WTC11 (cell line): ENCODE measurements at regions not wholly inside any gene's neighbourhood (a gene's known extent, or its start where the extent isn't known, plus 50 kb on each side); places are given as distances from the start of the nearest gene placed in this dataset.

ENCODE experiments used
- ATAC-seq: fragments of 200-7000 bp; cut with Tn5 transposase; 2 replicates; pipeline ENCODE4 v1.10.0; 2021; ENCODE audit warnings: mild to moderate bottlenecking, moderate library complexity
- CTCF ChIA-PET: fragments of 300-600 bp; sonication (Branson Sonifier 250); formaldehyde crosslinking; loops from one replicate; lab custom pipeline; 2021; ENCODE audit warnings: antibody characterized with exemption; lab: Charles Lee
- POLR2A ChIA-PET: fragments of 350-600 bp; sonication (Branson Sonifier 250); formaldehyde crosslinking; loops from one replicate; lab custom pipeline; 2021; ENCODE audit warnings: antibody characterized with exemption; lab: Charles Lee
- DNase-seq: peaks from one replicate; pipeline ENCODE4 v3.0.0; 2021; ENCODE audit warnings: low spot score
- H3K27ac Mint-ChIP-seq: 2 replicates; pipeline ENCODE4 v1.8.0; 2021; ENCODE audit warnings: mixed read lengths
- H3K27me3 Mint-ChIP-seq: 2 replicates; pipeline ENCODE4 v1.8.0; 2021; ENCODE audit warnings: low read depth, mild to moderate bottlenecking, moderate library complexity, mixed read lengths
- H3K36me3 Mint-ChIP-seq: 2 replicates; pipeline ENCODE4 v1.8.0; 2021; ENCODE audit warnings: mixed read lengths
- H3K4me1 Mint-ChIP-seq: 2 replicates; pipeline ENCODE4 v1.8.0; 2022; ENCODE audit warnings: mixed read lengths
- H3K4me3 Mint-ChIP-seq: 2 replicates; pipeline ENCODE4 v1.8.0; 2021; ENCODE audit warnings: mild to moderate bottlenecking, moderate library complexity, mixed read lengths
- H3K9me3 Mint-ChIP-seq: 2 replicates; pipeline ENCODE4 v1.8.0; 2021; ENCODE audit warnings: mixed read lengths
- ATF1 ChIP-seq: sonication (generic); formaldehyde crosslinking; IDR thresholded peaks from 2 replicates; pipeline ENCODE4 v1.8.1; 2023; ENCODE audit warnings: mild to moderate bottlenecking, moderate library complexity, missing genetic modification reagents
- ATF2 ChIP-seq: sonication (generic); formaldehyde crosslinking; IDR thresholded peaks from 2 replicates; pipeline ENCODE4 v1.8.1; 2022; ENCODE audit warnings: low read depth, missing genetic modification reagents, borderline replicate concordance
- ELF4 ChIP-seq: sonication (generic); formaldehyde crosslinking; IDR thresholded peaks from 2 replicates; pipeline ENCODE4 v1.8.1; 2022; ENCODE audit warnings: low read depth, mild to moderate bottlenecking, moderate library complexity, missing genetic modification reagents
- ETV6 ChIP-seq: sonication (generic); formaldehyde crosslinking; IDR thresholded peaks from 2 replicates; pipeline ENCODE4 v1.8.1; 2022; ENCODE audit warnings: mild to moderate bottlenecking, missing genetic modification reagents
- HMGXB4 ChIP-seq: sonication (generic); formaldehyde crosslinking; IDR thresholded peaks from 2 replicates; pipeline ENCODE4 v1.8.1; 2023; ENCODE audit warnings: mild to moderate bottlenecking, moderate library complexity, missing genetic modification reagents
- IRF1 ChIP-seq: sonication (generic); formaldehyde crosslinking; IDR thresholded peaks from 2 replicates; pipeline ENCODE4 v1.8.0; 2023; ENCODE audit warnings: missing genetic modification reagents
- JUN ChIP-seq: sonication (generic); formaldehyde crosslinking; IDR thresholded peaks from 2 replicates; pipeline ENCODE4 v1.8.0; 2023; ENCODE audit warnings: mild to moderate bottlenecking, missing genetic modification reagents
- KAT7 ChIP-seq: sonication (generic); formaldehyde crosslinking; IDR thresholded peaks from 2 replicates; pipeline ENCODE4 v1.8.1; 2023; ENCODE audit warnings: missing genetic modification reagents, mild to moderate bottlenecking, borderline replicate concordance
- NFE2L1 ChIP-seq: sonication (generic); formaldehyde crosslinking; IDR thresholded peaks from 2 replicates; pipeline ENCODE4 v1.8.1; 2023; ENCODE audit warnings: missing genetic modification reagents
- NR1H2 ChIP-seq: sonication (generic); formaldehyde crosslinking; IDR thresholded peaks from 2 replicates; pipeline ENCODE4 v1.9.0; 2021; ENCODE audit warnings: mild to moderate bottlenecking, moderate library complexity, missing genetic modification reagents
- NR3C1 ChIP-seq: sonication (generic); formaldehyde crosslinking; conservative IDR thresholded peaks from 2 replicates; pipeline ENCODE4 v1.8.1; 2023; ENCODE audit warnings: low read depth, mild to moderate bottlenecking, missing genetic modification reagents
- RORB ChIP-seq: fragments of 250-450 bp; sonication (Bioruptor Pico); IDR thresholded peaks from 2 replicates; pipeline ENCODE4 v1.9.0; 2021; ENCODE audit warnings: mild to moderate bottlenecking
- TCF7 ChIP-seq: sonication (generic); formaldehyde crosslinking; IDR thresholded peaks from 2 replicates; pipeline ENCODE4 v1.8.0; 2022; ENCODE audit warnings: mild to moderate bottlenecking, low read depth, missing genetic modification reagents, moderate library complexity
- TEAD1 ChIP-seq: sonication (generic); formaldehyde crosslinking; IDR thresholded peaks from 2 replicates; pipeline ENCODE4 v1.8.0; 2022; ENCODE audit warnings: mild to moderate bottlenecking, missing genetic modification reagents
- ZMAT4 ChIP-seq: fragments of 250-450 bp; sonication (Bioruptor Pico); IDR thresholded peaks from 2 replicates; pipeline ENCODE4 v1.9.0; 2021; ENCODE audit warnings: mild to moderate bottlenecking
- ZNF138 ChIP-seq: sonication (generic); formaldehyde crosslinking; conservative IDR thresholded peaks from 2 replicates; pipeline ENCODE4 v1.8.1; 2022; ENCODE audit warnings: mild to moderate bottlenecking, moderate library complexity, missing genetic modification reagents
- ZNF317 ChIP-seq: sonication (generic); formaldehyde crosslinking; IDR thresholded peaks from 2 replicates; pipeline ENCODE4 v1.8.1; 2023; ENCODE audit warnings: low read depth, mild to moderate bottlenecking, moderate library complexity, missing genetic modification reagents, borderline replicate concordance
- TF ChIP-seq, protein P1 (sequence below): sonication (generic); formaldehyde crosslinking; conservative IDR thresholded peaks from 2 replicates; pipeline ENCODE4 v1.8.1; 2022; ENCODE audit warnings: mild to moderate bottlenecking, missing genetic modification reagents
- TF ChIP-seq, protein P2 (sequence below): sonication (generic); formaldehyde crosslinking; IDR thresholded peaks from 2 replicates; pipeline ENCODE4 v1.8.0; 2022; ENCODE audit warnings: mild to moderate bottlenecking, missing genetic modification reagents
- TF ChIP-seq, protein P3 (sequence below): sonication (generic); formaldehyde crosslinking; IDR thresholded peaks from 2 replicates; pipeline ENCODE4 v1.8.0; 2022; ENCODE audit warnings: missing genetic modification reagents

DNA sequence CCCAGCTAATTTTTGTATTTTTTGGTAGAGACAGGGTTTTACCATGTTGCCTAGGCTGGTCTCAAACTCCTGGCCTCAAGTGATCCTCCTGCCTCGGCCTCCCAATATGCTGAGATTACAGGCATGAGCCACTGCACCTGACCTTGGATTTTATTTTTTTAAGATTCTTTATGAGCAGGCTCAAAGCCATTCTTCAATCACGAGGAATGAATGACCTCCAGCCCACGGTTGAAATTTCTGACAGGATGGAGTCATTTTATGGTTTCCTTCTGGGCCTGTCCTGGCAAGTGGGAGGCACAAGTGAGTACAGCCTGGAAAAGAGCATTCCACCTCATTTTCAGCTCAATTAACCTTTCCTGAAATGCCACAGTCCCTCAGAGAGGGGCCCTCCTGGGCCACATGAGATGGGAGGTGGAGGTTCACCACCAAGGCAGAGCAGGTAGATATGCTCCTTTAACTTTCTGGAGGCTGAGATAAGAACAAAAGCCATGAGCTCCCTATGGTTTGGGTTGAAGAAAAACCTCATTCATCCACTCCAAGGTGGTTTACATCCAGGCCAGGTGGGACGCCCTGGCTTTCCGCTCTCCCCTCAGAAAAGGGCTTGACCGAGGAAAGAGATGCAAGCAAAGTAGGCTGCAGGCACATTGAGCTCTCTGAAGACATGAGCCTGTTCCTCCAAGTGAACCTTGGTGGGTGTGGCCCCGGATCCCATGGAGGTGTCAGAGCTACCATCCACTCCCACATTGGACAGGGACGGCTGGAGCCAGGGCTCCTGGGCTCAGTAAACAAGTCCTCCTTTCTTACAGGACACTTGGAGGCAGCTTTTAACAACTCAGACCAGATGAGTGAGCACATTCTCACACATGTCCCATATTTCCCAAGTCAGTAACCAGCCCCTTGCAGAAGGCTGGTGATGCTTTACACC lies 208.5 kb upstream of the SSTR4 start:
- Mint-ChIP-seq H3K4me1 (peaks cover 3% of the 10 kb centered on the region; the same call in 1 of the 2 replicates), H3K36me3 (no peaks in the 10 kb centered on the region), H3K27ac (no peak overlapping the region), H3K9me3 (peaks cover 10% of the 10 kb centered on the region), H3K27me3 (no peaks in the 10 kb centered on the region), H3K4me3 (no peak overlapping the region)
- no peak for DNase-seq
- ATAC-seq = no peak
- POLR2A ChIA-PET = no interaction called here
- CTCF ChIA-PET = interaction anchor here (1.3 kb wide), 1 partner anchor 135 kb away, joined by 4 read pairs; no protein-coding TSS in a partner anchor
- TF ChIP-seq, protein P1, sequence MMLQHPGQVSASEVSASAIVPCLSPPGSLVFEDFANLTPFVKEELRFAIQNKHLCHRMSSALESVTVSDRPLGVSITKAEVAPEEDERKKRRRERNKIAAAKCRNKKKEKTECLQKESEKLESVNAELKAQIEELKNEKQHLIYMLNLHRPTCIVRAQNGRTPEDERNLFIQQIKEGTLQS (CRISPR knock-in tag) = no peak
- no peak for TF ChIP-seq ELF4 (CRISPR knock-in tag)
- TF ChIP-seq ZNF138 (CRISPR knock-in tag) = no peak
- TF ChIP-seq RORB (CRISPR knock-in tag) = no peak

GRCh38 chr20:22827916-22828315 lies 207.2 kb upstream of the SSTR4 start:
- H3K9me3 Mint-ChIP-seq = peaks cover 11% of the 10 kb centered on the region
- peaks cover 3% of the 10 kb centered on the region; the same call in 1 of the 2 replicates for H3K4me1 Mint-ChIP-seq
- ATAC-seq = no peak
- CTCF ChIA-PET = no interaction called here
- H3K27me3 Mint-ChIP-seq = no peaks in the 10 kb centered on the region
- no peak overlapping the region for H3K27ac Mint-ChIP-seq
- H3K36me3 Mint-ChIP-seq = no peaks in the 10 kb centered on the region
- no peak overlapping the region for H3K4me3 Mint-ChIP-seq
- TF ChIP-seq NR3C1 (CRISPR knock-in tag) (no peak), ZMAT4 (CRISPR knock-in tag) (no peak), TCF7 (no peak), ZNF317 (CRISPR knock-in tag) (no peak), ETV6 (CRISPR knock-in tag) (no peak), ATF1 (CRISPR knock-in tag) (no peak), JUN (CRISPR knock-in tag) (no peak), NR1H2 (CRISPR knock-in tag) (no peak), TEAD1 (no peak), IRF1 (CRISPR knock-in tag) (no peak), HMGXB4 (no peak), KAT7 (no peak), NFE2L1 (CRISPR knock-in tag) (no peak), ATF2 (CRISPR knock-in tag) (no peak)
- TF ChIP-seq, protein P2, sequence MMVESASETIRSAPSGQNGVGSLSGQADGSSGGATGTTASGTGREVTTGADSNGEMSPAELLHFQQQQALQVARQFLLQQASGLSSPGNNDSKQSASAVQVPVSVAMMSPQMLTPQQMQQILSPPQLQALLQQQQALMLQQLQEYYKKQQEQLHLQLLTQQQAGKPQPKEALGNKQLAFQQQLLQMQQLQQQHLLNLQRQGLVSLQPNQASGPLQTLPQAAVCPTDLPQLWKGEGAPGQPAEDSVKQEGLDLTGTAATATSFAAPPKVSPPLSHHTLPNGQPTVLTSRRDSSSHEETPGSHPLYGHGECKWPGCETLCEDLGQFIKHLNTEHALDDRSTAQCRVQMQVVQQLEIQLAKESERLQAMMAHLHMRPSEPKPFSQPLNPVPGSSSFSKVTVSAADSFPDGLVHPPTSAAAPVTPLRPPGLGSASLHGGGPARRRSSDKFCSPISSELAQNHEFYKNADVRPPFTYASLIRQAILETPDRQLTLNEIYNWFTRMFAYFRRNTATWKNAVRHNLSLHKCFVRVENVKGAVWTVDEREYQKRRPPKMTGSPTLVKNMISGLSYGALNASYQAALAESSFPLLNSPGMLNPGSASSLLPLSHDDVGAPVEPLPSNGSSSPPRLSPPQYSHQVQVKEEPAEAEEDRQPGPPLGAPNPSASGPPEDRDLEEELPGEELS (CRISPR knock-in tag) = no peak
- TF ChIP-seq, protein P3, sequence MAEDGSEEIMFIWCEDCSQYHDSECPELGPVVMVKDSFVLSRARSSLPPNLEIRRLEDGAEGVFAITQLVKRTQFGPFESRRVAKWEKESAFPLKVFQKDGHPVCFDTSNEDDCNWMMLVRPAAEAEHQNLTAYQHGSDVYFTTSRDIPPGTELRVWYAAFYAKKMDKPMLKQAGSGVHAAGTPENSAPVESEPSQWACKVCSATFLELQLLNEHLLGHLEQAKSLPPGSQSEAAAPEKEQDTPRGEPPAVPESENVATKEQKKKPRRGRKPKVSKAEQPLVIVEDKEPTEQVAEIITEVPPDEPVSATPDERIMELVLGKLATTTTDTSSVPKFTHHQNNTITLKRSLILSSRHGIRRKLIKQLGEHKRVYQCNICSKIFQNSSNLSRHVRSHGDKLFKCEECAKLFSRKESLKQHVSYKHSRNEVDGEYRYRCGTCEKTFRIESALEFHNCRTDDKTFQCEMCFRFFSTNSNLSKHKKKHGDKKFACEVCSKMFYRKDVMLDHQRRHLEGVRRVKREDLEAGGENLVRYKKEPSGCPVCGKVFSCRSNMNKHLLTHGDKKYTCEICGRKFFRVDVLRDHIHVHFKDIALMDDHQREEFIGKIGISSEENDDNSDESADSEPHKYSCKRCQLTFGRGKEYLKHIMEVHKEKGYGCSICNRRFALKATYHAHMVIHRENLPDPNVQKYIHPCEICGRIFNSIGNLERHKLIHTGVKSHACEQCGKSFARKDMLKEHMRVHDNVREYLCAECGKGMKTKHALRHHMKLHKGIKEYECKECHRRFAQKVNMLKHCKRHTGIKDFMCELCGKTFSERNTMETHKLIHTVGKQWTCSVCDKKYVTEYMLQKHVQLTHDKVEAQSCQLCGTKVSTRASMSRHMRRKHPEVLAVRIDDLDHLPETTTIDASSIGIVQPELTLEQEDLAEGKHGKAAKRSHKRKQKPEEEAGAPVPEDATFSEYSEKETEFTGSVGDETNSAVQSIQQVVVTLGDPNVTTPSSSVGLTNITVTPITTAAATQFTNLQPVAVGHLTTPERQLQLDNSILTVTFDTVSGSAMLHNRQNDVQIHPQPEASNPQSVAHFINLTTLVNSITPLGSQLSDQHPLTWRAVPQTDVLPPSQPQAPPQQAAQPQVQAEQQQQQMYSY (CRISPR knock-in tag) = no peak
- POLR2A ChIA-PET = no interaction called here
- DNase-seq = no peak
